ENCODE measurements at regions not wholly inside any gene's neighbourhood (a gene's known extent, or its start where the extent isn't known, plus 50 kb on each side); places are given as distances from the start of the nearest gene placed in this dataset.

GRCh38 chr13:110773480-110773879 lies 60.0 kb downstream of the ING1 start:
- DNase-seq = no peak
- Mint-ChIP-seq H3K9me3 (no peaks in the 10 kb centered on the region), H3K27ac (no peak overlapping the region), H3K36me3 (no peaks in the 10 kb centered on the region), H3K27me3 (peaks cover 23% of the 10 kb centered on the region), H3K4me3 (no peak overlapping the region), H3K4me1 (peaks cover 2% of the 10 kb centered on the region)

- H3K4me1 Mint-ChIP-seq = peaks cover 2% of the 10 kb centered on the region
- DNase-seq = no peak
- H3K4me3 Mint-ChIP-seq = no peak overlapping the region
- no peaks in the 10 kb centered on the region for H3K9me3 Mint-ChIP-seq
- H3K36me3 Mint-ChIP-seq = no peaks in the 10 kb centered on the region
- peaks cover 23% of the 10 kb centered on the region for H3K27me3 Mint-ChIP-seq
- H3K27ac Mint-ChIP-seq = no peak overlapping the region
These were observed 60.6 kb downstream of the ING1 start for GRCh38 chr13:110774051-110774450.

- no peak overlapping the region for H3K4me3 Mint-ChIP-seq
- no peak for DNase-seq
- H3K36me3 Mint-ChIP-seq = no peaks in the 10 kb centered on the region
- H3K27me3 Mint-ChIP-seq = peaks cover 23% of the 10 kb centered on the region
- no peaks in the 10 kb centered on the region for H3K9me3 Mint-ChIP-seq
- peaks cover 2% of the 10 kb centered on the region for H3K4me1 Mint-ChIP-seq
- no peak overlapping the region for H3K27ac Mint-ChIP-seq
These were observed 61.0 kb downstream of the ING1 start for GRCh38 chr13:110774490-110774889.

- no peak for DNase-seq
- H3K27me3 Mint-ChIP-seq = peaks cover 16% of the 10 kb centered on the region
- H3K36me3 Mint-ChIP-seq = no peaks in the 10 kb centered on the region
- H3K9me3 Mint-ChIP-seq = no peaks in the 10 kb centered on the region
- no peak overlapping the region for H3K4me3 Mint-ChIP-seq
- peaks cover 2% of the 10 kb centered on the region for H3K4me1 Mint-ChIP-seq
- H3K27ac Mint-ChIP-seq = no peak overlapping the region
These were observed 62.1 kb downstream of the ING1 start for GRCh38 chr13:110775576-110775975.

GRCh38 chr13:110777251-110777820 lies 63.8 kb downstream of the ING1 start:
- H3K36me3 Mint-ChIP-seq = peaks cover 2% of the 10 kb centered on the region
- H3K9me3 Mint-ChIP-seq = peaks cover under 1% of the 10 kb centered on the region
- peaks cover 8% of the 10 kb centered on the region for H3K27me3 Mint-ChIP-seq
- no peak overlapping the region for H3K4me3 Mint-ChIP-seq
- DNase-seq = no peak
- no peak overlapping the region for H3K27ac Mint-ChIP-seq
- no peaks in the 10 kb centered on the region for H3K4me1 Mint-ChIP-seq

- peaks cover 8% of the 10 kb centered on the region for H3K27me3 Mint-ChIP-seq
- H3K27ac Mint-ChIP-seq = no peak overlapping the region
- peaks cover 10% of the 10 kb centered on the region for H3K9me3 Mint-ChIP-seq
- H3K4me3 Mint-ChIP-seq = no peak overlapping the region
- no peak for DNase-seq
- peaks cover 2% of the 10 kb centered on the region for H3K36me3 Mint-ChIP-seq
- H3K4me1 Mint-ChIP-seq = no peaks in the 10 kb centered on the region
These were observed 65.5 kb downstream of the ING1 start for GRCh38 chr13:110779022-110779421.

- peaks cover 2% of the 10 kb centered on the region for H3K36me3 Mint-ChIP-seq
- H3K27ac Mint-ChIP-seq = no peak overlapping the region
- H3K9me3 Mint-ChIP-seq = peaks cover 10% of the 10 kb centered on the region
- H3K4me3 Mint-ChIP-seq = no peak overlapping the region
- peaks cover 3% of the 10 kb centered on the region for H3K27me3 Mint-ChIP-seq
- H3K4me1 Mint-ChIP-seq = no peaks in the 10 kb centered on the region
- no peak for DNase-seq
These were observed 66.9 kb downstream of the ING1 start for GRCh38 chr13:110780422-110780821.

- H3K9me3 Mint-ChIP-seq = peaks cover 10% of the 10 kb centered on the region
These were observed 68.7 kb downstream of the ING1 start for GRCh38 chr13:110782185-110782584.

GRCh38 chr13:110784704-110785103 lies 71.2 kb downstream of the ING1 start:
- H3K27me3 Mint-ChIP-seq = peaks cover 15% of the 10 kb centered on the region
- DNase-seq = no peak
- no peak overlapping the region for H3K27ac Mint-ChIP-seq
- H3K4me1 Mint-ChIP-seq = no peaks in the 10 kb centered on the region
- H3K4me3 Mint-ChIP-seq = no peak overlapping the region
- H3K36me3 Mint-ChIP-seq = peaks cover 2% of the 10 kb centered on the region
- peaks cover 10% of the 10 kb centered on the region for H3K9me3 Mint-ChIP-seq

More at GRCh38 chr13:110782185-110782584, 68.7 kb downstream of the ING1 start:
- Mint-ChIP-seq H3K36me3 (peaks cover 2% of the 10 kb centered on the region), H3K4me3 (no peak overlapping the region), H3K4me1 (no peaks in the 10 kb centered on the region), H3K27ac (no peak overlapping the region), H3K27me3 (peaks cover 11% of the 10 kb centered on the region)
- no peak for DNase-seq

GRCh38 chr13:110788778-110789177 lies 75.3 kb downstream of the ING1 start:
- no peaks in the 10 kb centered on the region for H3K4me1 Mint-ChIP-seq
- DNase-seq = no peak
- H3K9me3 Mint-ChIP-seq = peaks cover 16% of the 10 kb centered on the region
- H3K36me3 Mint-ChIP-seq = peaks cover 4% of the 10 kb centered on the region
- H3K27me3 Mint-ChIP-seq = peaks cover 15% of the 10 kb centered on the region
- H3K4me3 Mint-ChIP-seq = no peak overlapping the region
- no peak overlapping the region for H3K27ac Mint-ChIP-seq

- no peaks in the 10 kb centered on the region for H3K4me1 Mint-ChIP-seq
- DNase-seq = no peak
- H3K9me3 Mint-ChIP-seq = peaks cover 21% of the 10 kb centered on the region
- H3K27me3 Mint-ChIP-seq = peaks cover 16% of the 10 kb centered on the region
- peaks cover 8% of the 10 kb centered on the region for H3K36me3 Mint-ChIP-seq
- no peak overlapping the region for H3K27ac Mint-ChIP-seq
- no peak overlapping the region for H3K4me3 Mint-ChIP-seq
These were observed 76.4 kb downstream of the ING1 start for GRCh38 chr13:110789871-110790270.

- no peak for DNase-seq
- Mint-ChIP-seq H3K27me3 (peaks cover 16% of the 10 kb centered on the region), H3K4me1 (no peaks in the 10 kb centered on the region), H3K9me3 (peaks cover 21% of the 10 kb centered on the region), H3K4me3 (no peak overlapping the region), H3K36me3 (peaks cover 8% of the 10 kb centered on the region), H3K27ac (no peak overlapping the region)
These were observed 76.9 kb downstream of the ING1 start for GRCh38 chr13:110790371-110790770.

GRCh38 chr13:110794209-110794608 lies 80.7 kb downstream of the ING1 start:
- H3K36me3 Mint-ChIP-seq = peaks cover 8% of the 10 kb centered on the region
- no peak overlapping the region for H3K27ac Mint-ChIP-seq
- no peak for DNase-seq
- peaks cover under 1% of the 10 kb centered on the region for H3K4me1 Mint-ChIP-seq
- peaks cover 29% of the 10 kb centered on the region for H3K27me3 Mint-ChIP-seq
- H3K4me3 Mint-ChIP-seq = no peak overlapping the region
- peaks cover 21% of the 10 kb centered on the region for H3K9me3 Mint-ChIP-seq

GRCh38 chr13:110797230-110797877 lies 83.9 kb downstream of the ING1 start:
- H3K27ac Mint-ChIP-seq = no peak overlapping the region
- peaks cover 11% of the 10 kb centered on the region for H3K9me3 Mint-ChIP-seq
- H3K27me3 Mint-ChIP-seq = peaks cover 60% of the 10 kb centered on the region
- no peak for DNase-seq
- peaks cover 10% of the 10 kb centered on the region for H3K4me1 Mint-ChIP-seq
- no peak overlapping the region for H3K4me3 Mint-ChIP-seq
- peaks cover 6% of the 10 kb centered on the region for H3K36me3 Mint-ChIP-seq

- peaks cover 60% of the 10 kb centered on the region for H3K27me3 Mint-ChIP-seq
- H3K4me3 Mint-ChIP-seq = no peak overlapping the region
- H3K27ac Mint-ChIP-seq = peak overlapping the region; percentile 7
- peaks cover 6% of the 10 kb centered on the region for H3K9me3 Mint-ChIP-seq
- DNase-seq = no peak
- H3K36me3 Mint-ChIP-seq = peaks cover 6% of the 10 kb centered on the region
- peaks cover 10% of the 10 kb centered on the region for H3K4me1 Mint-ChIP-seq
These were observed 84.8 kb downstream of the ING1 start for GRCh38 chr13:110798081-110798994.

Data from activated naive CD8-positive, alpha-beta T cell treated with anti-CD3 and anti-CD28 coated beads for 36 hours (primary cell).